HepG2 (cell line): ENCODE measurements at regions not wholly inside any gene's neighbourhood (a gene's known extent, or its start where the extent isn't known, plus 50 kb on each side); places are given as distances from the start of the nearest gene placed in this dataset.

Source experiments
- ATAC-seq: fragments of 200-7000 bp; cut with Tn5 transposase; 3 replicates; pipeline ENCODE4 v1.9.1; 2020; ENCODE audit warnings: mild to moderate bottlenecking, moderate library complexity
- BruUV-seq: library from RNA; stranded (reverse); fragments of 400-500 nt; replicated peaks from 2 replicates; lab custom pipeline; 2021; lab: Mats Ljungman, UMichigan
- CTCF ChIA-PET: fragments of 300-600 bp; formaldehyde crosslinking; extraction: SDS; loops from one replicate; lab custom pipeline; 2021; ENCODE audit warnings: low total read pairs, inconsistent platforms, low intra/inter-chr PET ratio; lab: Yijun Ruan, JAX
- POLR2A ChIA-PET: fragments of 350-600 bp; sonication (Branson Sonifier 250); formaldehyde crosslinking; loops from one replicate; lab custom pipeline; 2020; ENCODE audit warnings: antibody characterized with exemption, inconsistent platforms; lab: Yijun Ruan, JAX
- DNase-seq: peaks from one replicate; pipeline ENCODE4 v3.0.0-alpha.2; 2015; ENCODE audit warnings: low spot score
- FAIRE-seq: peaks from 3 replicates; lab custom pipeline; 2011; peaks lifted over from hg19 to GRCh38; lab: Jason Lieb, UNC
- H2AFZ ChIP-seq: one replicate; pipeline ENCODE4 v1.6.1; 2011; ENCODE audit warnings: low read length, inconsistent platforms
- H3K27ac ChIP-seq: fragments of 300-600 bp; 3 replicates; pipeline ENCODE4 v1.8.0; 2011; ENCODE audit warnings: mixed run types, mild to moderate bottlenecking, mixed read lengths, low read length, inconsistent platforms; ENCODE audit not compliant: insufficient read depth; ENCODE audit errors: extremely low read length
- H3K27me3 ChIP-seq, 2 experiments: fragments of 200-600 bp in 1 of 2; 2 replicates in 1 of 2; 3 replicates in 1 of 2; pipeline versions ENCODE4 v1.6.0 to v1.8.0; 2011; ENCODE audit warnings: low read length in 2 of 2, mild to moderate bottlenecking in 2 of 2, moderate library complexity in 2 of 2, inconsistent platforms in 1 of 2; ENCODE audit not compliant: insufficient read depth in 2 of 2, control insufficient read depth in 1 of 2
- H3K36me3 ChIP-seq, 2 experiments: fragments of 200-600 bp in 1 of 2; replicated peaks in 1 of 2; 2 replicates in 1 of 2; 3 replicates in 1 of 2; pipeline versions ENCODE4 v1.5.1 to v1.8.0; 2011; ENCODE audit warnings: low read length in 2 of 2, inconsistent platforms in 1 of 2; ENCODE audit not compliant: insufficient read depth in 2 of 2, control insufficient read depth in 1 of 2
- H3K4me1 ChIP-seq: 2 replicates; pipeline ENCODE4 v1.5.1; 2012; ENCODE audit warnings: low read length, inconsistent platforms; ENCODE audit not compliant: insufficient read depth
- H3K4me2 ChIP-seq: 2 replicates; pipeline ENCODE4 v1.6.0; 2011; ENCODE audit warnings: low read depth, low read length, inconsistent platforms
- H3K4me3 ChIP-seq, 3 experiments: fragments of 200-600 bp in 1 of 3; sonication (generic), shearing (Covaris generic) in 1 of 3; replicated peaks in 1 of 3; 2 replicates each; pipeline ENCODE4 v1.5.1; 2011 to 2016; ENCODE audit warnings: low read length in 3 of 3, inconsistent platforms in 2 of 3, low read depth in 2 of 3, mild to moderate bottlenecking in 2 of 3, control low read depth in 1 of 3, mixed read lengths in 1 of 3; ENCODE audit not compliant: insufficient read depth in 1 of 3
- H3K79me2 ChIP-seq: one replicate; pipeline ENCODE4 v1.6.1; 2011; ENCODE audit warnings: low read length, inconsistent platforms; ENCODE audit not compliant: insufficient read depth
- H3K9ac ChIP-seq: 2 replicates; pipeline ENCODE4 v1.6.0; 2011; ENCODE audit warnings: mild to moderate bottlenecking, low read depth, low read length, inconsistent platforms; ENCODE audit not compliant: insufficient read depth
- H3K9me3 ChIP-seq: 2 replicates; pipeline ENCODE4 v1.5.1; 2012; ENCODE audit warnings: mild to moderate bottlenecking, low read length
- H4K20me1 ChIP-seq: 2 replicates; pipeline ENCODE4 v1.6.0; 2011; ENCODE audit warnings: inconsistent platforms, mild to moderate bottlenecking, low read length, moderate library complexity; ENCODE audit not compliant: insufficient read depth
- MTA1 ChIP-seq: sonication (generic); formaldehyde crosslinking; IDR thresholded peaks from 2 replicates; pipeline ENCODE4 v1.4.0; 2020; ENCODE audit warnings: missing genetic modification reagents, mild to moderate bottlenecking, borderline replicate concordance
- REST ChIP-seq, 2 experiments: IDR thresholded peaks; 2 replicates each; pipeline ENCODE4 v1.6.1; 2011 to 2012; ENCODE audit warnings: low read length in 2 of 2, borderline replicate concordance in 1 of 2, low read depth in 1 of 2, mild to moderate bottlenecking in 1 of 2, moderate library complexity in 1 of 2
- THAP11 ChIP-seq: IDR thresholded peaks from 2 replicates; pipeline ENCODE4 v1.6.1; 2016; ENCODE audit warnings: missing biosample characterization, missing genetic modification reagents
- ZBED4 ChIP-seq: sonication (generic); formaldehyde crosslinking; IDR thresholded peaks from 2 replicates; pipeline ENCODE4 v1.4.0; 2020; ENCODE audit warnings: missing genetic modification reagents, borderline replicate concordance
- ZNF629 ChIP-seq: sonication (generic); formaldehyde crosslinking; conservative IDR thresholded peaks from 2 replicates; pipeline ENCODE4 v1.5.0; 2020; ENCODE audit warnings: missing genetic modification reagents
- WGBS: methylation state at CpG from one replicate; pipeline ENCODE4 v1.1.6; 2017; ENCODE audit warnings: low lambda C conversion rate; 5-methylcytosine and 5-hydroxymethylcytosine counted together
- in situ Hi-C: cut with HindIII; loops from 2 replicates; pipeline ENCODE4 v1.10.0; 2017; ENCODE audit warnings: low pct_unique_long_range_greater_than_20kb; ENCODE audit not compliant: extremely low pct_ligation_motif_present
- intact Hi-C: fragments of 100-400 bp; cut with micrococcal nuclease; formaldehyde crosslinking; loops from one replicate; pipeline ENCODE4 v1.10.0; 2022; ENCODE audit not compliant: unreplicated experiment

GRCh38 chr3:127488740-127489139 is 101.8 kb downstream of the TPRA1 start:
- ATAC-seq (no peak), FAIRE-seq (no peak), DNase-seq (no peak)
- ChIA-PET CTCF (no interaction called here), POLR2A (no interaction called here)
- H3K27ac ChIP-seq = no peak overlapping the region
- BruUV-seq = no TSS peak
- no peaks in the 10 kb centered on the region for H3K9me3 ChIP-seq
- 17% methylated on average over 3 of the region's 3 CpGs for WGBS
- H3K27me3 ChIP-seq = peaks cover 0 to 17% of the 10 kb centered on the region in 2 experiments; a peak in 3 of 5 replicates
- no peaks in the 10 kb centered on the region for H4K20me1 ChIP-seq
- H2AFZ ChIP-seq = no peak overlapping the region
- H3K4me3 ChIP-seq = no peak overlapping the region
- TF ChIP-seq MTA1 (CRISPR knock-in tag) = no peak
- no peak for TF ChIP-seq ZBED4
- no peak for TF ChIP-seq THAP11 (CRISPR knock-in tag)
- TF ChIP-seq ZNF629 (CRISPR knock-in tag) = peak; percentile 14; the same call in 1 of the 2 replicates
- TF ChIP-seq REST (IDR thresholded peaks at IDR 0.05; ENCODE audit: borderline replicate concordance in 1 of 2, low read depth in 1 of 2, low read length in 2 of 2) = no peak
- H3K36me3 ChIP-seq = no peaks in the 10 kb centered on the region
- H3K4me1 ChIP-seq = no peaks in the 10 kb centered on the region
- no peaks in the 10 kb centered on the region for H3K79me2 ChIP-seq
- in situ Hi-C loops = no loop called here
- H3K4me2 ChIP-seq = no peak overlapping the region
- intact Hi-C loops = no loop called here
- no peak overlapping the region for H3K9ac ChIP-seq
